Activated CD4-positive, alpha-beta T cell treated with anti-CD3 and anti-CD28 coated beads, Interleukin-2, Interleukin-6, amounts not matched to agents 100 ng/mL and 50 ng/mL, durations not matched to agents 16 hours and 8 hours (primary cell): ENCODE measurements at regions not wholly inside any gene's neighbourhood (a gene's known extent, or its start where the extent isn't known, plus 50 kb on each side); places are given as distances from the start of the nearest gene placed in this dataset.

Experiments
- DNase-seq: peaks from one replicate; pipeline ENCODE4 v3.0.0-alpha.2; 2020

GRCh38 chr14:98085751-98086150, 1186.2 kb downstream of the BCL11B start:
- no peak for DNase-seq

GRCh38 chr14:98093111-98093510, 1178.9 kb downstream of the BCL11B start:
- DNase-seq, result no peak

- no peak for DNase-seq
Observed at GRCh38 chr14:98099527-98099926, 1172.5 kb downstream of the BCL11B start.

- DNase-seq, result no peak
Observed at GRCh38 chr14:98101323-98101722, 1170.7 kb downstream of the BCL11B start.

- DNase-seq, result no peak
Observed at GRCh38 chr14:98103705-98104104, 1168.3 kb downstream of the BCL11B start.

- DNase-seq, result no peak
Observed at GRCh38 chr14:98109326-98109725, 1162.7 kb downstream of the BCL11B start.

GRCh38 chr14:98112194-98112780, 1159.7 kb downstream of the BCL11B start:
- DNase-seq, result no peak

GRCh38 chr14:98114122-98114895, 1157.7 kb downstream of the BCL11B start:
- DNase-seq, result no peak

GRCh38 chr14:98114946-98115345, 1157.1 kb downstream of the BCL11B start:
- no peak for DNase-seq

- DNase-seq, result no peak
Observed at GRCh38 chr14:98118749-98119148, 1153.2 kb downstream of the BCL11B start.

GRCh38 chr14:98119739-98120138, 1152.3 kb downstream of the BCL11B start:
- no peak for DNase-seq

GRCh38 chr14:98120831-98121464, 1151.0 kb downstream of the BCL11B start:
- peak; percentile 31 for DNase-seq

- DNase-seq, result no peak
Observed at GRCh38 chr14:98122527-98122926, 1149.5 kb downstream of the BCL11B start.

GRCh38 chr14:98130691-98131090, 1141.3 kb downstream of the BCL11B start:
- no peak for DNase-seq

GRCh38 chr14:98131406-98131805, 1140.6 kb downstream of the BCL11B start:
- peak; percentile 36 for DNase-seq

- DNase-seq, result no peak
Observed at GRCh38 chr14:98133806-98134205, 1138.2 kb downstream of the BCL11B start.

- peak; percentile 20 for DNase-seq
Observed at GRCh38 chr14:98136012-98136789, 1135.8 kb downstream of the BCL11B start.

- no peak for DNase-seq
Observed at GRCh38 chr14:98137131-98138025, 1134.6 kb downstream of the BCL11B start.

GRCh38 chr14:98138666-98139065, 1133.3 kb downstream of the BCL11B start:
- DNase-seq, result peak; percentile 90

GRCh38 chr14:98140862-98141530, 1131.0 kb downstream of the BCL11B start:
- peak; percentile 18 for DNase-seq

GRCh38 chr14:98143566-98143965, 1128.4 kb downstream of the BCL11B start:
- no peak for DNase-seq

GRCh38 chr14:98144964-98145363, 1127.0 kb downstream of the BCL11B start:
- no peak for DNase-seq
